UCSD-AML1 (cell line): ENCODE measurements at regions not wholly inside any gene's neighbourhood (a gene's known extent, or its start where the extent isn't known, plus 50 kb on each side); places are given as distances from the start of the nearest gene placed in this dataset.
"Not testable (repeated sequence)": the region's sequence is repeated elsewhere in the genome, so short reads cannot be mapped to it uniquely, and the experiment has no call there.

Experiments
- DNase-seq: peaks from one replicate; lab custom pipeline; 2025; ENCODE audit not compliant: unreplicated experiment; lab: John Stamatoyannopoulos, UW

GRCh38 chr6:8181160-8181881 lies 79.0 kb upstream of the EEF1E1 start:
- no peak for DNase-seq

DNA sequence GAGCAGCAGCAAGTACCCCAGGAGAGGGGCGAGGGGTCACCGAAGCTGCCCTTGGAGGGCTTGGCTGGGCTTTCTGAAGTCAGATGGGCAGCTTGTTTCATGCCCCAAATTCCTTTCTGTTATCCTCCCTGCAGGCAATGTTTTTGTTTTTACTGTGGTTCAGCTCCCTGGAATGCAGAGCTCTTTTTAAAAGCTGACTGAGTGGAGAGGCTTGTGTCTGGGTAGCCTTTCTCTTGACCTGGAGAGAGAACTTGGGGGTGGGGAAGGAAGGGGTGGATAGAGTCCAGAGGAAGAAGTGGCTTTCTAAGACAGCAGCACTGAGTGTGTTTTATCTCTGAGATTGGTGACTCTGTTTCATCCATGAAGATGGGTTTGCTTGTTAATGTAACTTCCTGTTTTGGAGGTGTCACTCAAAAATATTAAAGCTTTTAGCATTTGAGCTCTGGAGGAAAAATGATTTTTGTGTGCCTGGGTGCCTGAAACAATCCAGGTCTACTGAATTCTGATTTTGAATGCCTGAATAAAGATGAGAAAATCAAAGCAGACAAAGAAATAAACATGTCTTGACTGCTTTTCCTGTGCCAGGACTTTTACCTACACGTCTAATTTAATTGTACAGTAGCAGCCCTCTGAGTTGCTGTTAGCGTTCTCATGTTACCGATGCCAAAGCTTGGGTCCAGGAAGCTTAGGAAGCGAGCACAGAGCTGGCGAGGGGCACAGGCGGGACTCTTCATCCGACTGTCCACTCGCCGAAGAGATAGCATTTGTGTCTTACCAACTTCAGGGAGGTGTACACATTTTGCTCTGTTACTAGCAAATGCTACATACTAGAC lies 78.2 kb upstream of the EEF1E1 start:
- DNase-seq = no peak

DNA sequence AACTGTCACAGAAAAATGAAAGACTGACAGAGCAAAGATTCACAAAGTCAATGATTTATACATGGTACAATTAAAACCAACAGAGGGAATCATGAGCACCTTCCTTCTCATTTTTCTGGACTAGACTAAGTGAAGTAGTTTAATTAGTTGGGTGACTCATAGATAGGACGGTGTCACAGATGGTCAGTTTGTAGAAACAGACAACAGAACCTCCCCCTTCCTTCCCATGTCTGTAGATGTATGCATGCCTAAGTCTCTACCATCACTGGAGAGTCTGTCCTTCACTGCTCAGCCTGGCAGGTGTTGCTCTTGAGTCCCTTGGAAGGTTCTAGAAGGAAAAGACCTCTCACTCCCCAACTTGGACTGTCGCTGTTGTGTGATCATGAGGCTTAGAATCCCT lies 75.4 kb upstream of the EEF1E1 start:
- no peak for DNase-seq

DNA sequence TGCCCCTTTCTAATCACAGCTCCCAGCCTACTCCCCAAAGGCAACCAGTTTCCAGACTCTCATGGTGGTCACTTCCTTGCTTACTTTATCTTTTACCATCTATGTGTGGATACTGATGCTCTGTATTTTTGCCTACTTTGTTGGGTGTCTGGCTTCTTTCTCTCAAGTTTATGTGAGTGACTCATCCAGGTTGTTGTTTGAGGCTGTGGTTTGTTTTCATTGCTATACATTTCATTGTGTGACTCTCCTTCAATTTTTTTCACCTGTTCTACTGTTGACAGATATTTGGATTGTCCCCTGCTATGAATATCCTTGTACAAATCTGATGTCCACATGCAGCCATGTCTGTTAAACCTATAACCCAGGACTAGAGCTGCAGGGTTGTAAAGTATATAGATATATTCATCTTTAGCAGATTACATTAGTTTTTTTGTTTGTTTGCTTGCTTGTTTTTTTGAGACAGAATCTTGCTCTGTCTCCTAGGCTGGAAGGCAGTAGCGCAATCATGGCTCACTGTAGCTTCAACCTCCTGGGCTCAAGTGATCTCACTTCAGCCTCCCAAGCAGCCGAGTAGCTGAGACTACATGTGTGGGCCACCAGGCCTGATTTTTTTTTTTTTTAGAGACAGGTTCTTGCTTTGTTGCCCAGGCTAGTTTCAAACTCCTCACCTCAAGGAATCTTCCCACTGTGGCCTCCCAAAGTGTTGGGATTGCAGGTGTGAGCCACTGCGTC lies 72.9 kb upstream of the EEF1E1 start:
- DNase-seq = no peak

DNA sequence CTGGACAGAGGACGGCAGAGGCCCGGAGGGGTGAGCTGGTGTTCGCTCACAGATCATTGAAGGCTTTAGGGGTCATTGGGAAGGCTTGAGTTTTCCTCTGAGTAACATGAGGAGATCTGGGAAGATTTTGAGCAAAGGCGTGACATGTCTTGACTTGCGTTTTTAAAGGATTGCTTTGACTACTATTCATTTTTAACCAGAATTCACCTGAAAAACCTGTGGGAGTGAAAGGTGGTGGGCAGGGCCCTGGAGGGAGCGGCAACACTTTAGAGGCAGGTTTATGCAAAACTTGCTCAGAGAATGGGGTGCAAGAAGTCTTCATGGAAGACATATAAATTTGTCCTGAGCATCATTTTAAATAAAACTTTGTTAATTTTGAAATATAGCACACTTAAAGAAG lies 72.2 kb upstream of the EEF1E1 start:
- no peak for DNase-seq

DNA sequence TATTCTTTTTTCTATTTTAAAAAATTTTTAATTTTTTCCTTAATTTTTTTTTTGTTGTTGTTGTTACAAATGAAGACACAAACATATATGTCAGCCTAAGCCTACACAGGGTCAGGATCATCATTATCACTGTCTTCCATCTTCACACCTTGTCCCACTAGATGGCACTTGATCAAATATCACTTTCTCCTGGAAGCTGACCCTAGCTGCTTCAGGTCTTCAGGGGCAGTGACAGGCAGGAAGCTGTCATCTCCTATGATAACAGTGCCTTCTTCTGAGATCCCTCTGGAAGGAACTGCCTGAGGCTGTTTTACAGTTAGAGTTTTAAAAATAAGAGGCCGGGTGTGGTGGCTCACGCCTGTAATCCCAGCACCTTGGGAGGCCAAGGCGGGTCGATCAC lies 70.2 kb upstream of the EEF1E1 start:
- no peak for DNase-seq

DNA sequence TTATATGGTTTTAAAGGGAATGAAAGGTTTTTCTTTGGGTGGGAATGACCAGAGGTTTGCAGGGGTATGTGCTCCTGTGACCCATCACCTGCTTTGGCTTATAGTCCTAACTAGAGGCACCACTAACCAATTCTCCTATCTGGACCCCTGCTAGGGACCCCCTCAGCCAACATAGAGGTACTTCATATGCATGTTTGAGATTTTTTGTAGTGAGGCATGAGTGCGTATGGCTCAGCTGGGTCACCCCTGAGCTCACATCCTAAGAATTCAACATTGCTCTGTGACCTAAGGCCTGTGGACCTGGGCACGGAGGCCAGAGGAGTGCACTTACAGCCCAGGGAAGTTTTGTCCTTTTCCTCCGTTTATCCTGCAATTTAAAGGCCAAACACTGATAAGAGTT lies 68.4 kb upstream of the EEF1E1 start:
- DNase-seq = no peak

- no peak for DNase-seq
Measured at GRCh38 chr6:8170245-8170644, 67.9 kb upstream of the EEF1E1 start.

DNA sequence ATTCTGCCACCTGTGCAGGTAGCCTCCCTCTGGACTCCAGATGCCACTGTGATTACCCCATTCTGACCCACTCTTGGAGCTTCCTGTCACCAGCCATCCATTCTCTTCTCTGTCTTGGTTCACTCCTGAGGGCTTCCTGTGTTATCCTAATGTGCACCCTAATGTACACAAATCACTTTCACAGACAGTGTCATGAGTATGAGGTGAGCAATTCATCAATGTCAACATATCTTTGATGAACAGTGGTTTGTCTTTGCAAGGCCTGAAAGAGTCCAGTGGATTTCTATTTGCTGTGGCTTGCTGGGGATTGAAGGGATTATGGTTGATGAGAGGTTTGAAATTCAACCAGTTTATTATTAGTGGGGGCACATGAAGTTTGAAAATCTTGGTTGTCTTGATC lies 63.8 kb upstream of the EEF1E1 start:
- no peak for DNase-seq

DNA sequence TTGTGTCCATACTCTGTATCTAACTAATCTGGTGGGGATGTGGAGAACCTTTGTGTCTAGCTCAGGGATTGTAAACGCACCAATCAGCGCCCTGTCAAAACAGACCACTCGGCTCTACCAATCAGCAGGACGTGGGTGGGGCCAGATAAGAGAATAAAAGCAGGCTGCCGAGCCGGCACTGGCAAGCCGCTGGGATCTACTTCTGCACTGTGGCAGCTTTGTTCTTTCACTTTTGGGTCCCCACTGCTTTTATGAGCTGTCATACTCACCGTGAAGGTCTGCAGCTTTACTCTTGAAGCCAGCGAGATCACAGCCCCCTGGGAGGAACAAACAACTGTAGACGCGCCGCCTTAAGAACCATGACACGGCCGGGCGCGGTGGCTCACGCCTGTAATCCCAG lies 62.7 kb upstream of the EEF1E1 start:
- not testable (repeated sequence) for DNase-seq

DNA sequence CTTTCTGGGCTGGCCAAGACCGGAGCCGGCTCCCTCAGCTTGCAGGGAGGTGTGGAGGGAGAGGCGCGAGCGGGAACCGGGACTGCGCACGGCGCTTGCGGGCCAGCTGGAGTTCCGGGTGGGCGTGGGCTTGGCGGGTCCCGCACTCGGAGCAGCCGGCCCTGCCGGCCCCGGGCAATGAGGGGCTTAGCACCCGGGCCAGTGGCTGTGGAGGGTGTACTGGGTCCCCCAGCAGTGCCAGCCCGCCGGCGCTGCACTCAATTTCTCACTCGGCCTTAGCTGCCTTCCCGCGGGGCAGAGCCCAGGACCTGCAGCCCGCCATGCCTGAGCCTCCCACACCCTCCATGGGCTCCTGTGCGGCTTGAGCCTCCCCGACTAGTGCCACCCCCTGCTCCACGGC lies 61.9 kb upstream of the EEF1E1 start:
- DNase-seq = not testable (repeated sequence)

DNA sequence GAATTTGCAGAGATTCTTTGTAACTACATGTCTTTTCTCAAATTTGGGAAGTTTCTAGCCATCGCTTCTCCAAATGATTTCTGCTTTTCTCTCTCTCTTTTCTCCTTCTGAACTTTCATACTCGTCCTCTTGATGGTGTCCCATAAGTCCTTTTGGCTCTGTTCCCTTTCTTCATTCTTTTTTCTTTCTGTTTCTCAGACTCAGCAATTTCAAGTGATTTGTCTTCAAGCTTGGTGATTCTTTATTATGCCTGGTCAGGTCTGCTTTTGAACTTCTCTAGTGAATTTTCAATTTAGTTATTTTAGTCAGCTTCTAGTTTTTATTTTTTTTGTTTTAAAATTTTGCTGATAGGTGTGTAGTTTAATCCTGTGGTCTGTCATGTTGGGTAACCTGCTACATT lies 57.6 kb upstream of the EEF1E1 start:
- no peak for DNase-seq

GRCh38 chr6:8157839-8158238 lies 55.5 kb upstream of the EEF1E1 start:
- no peak for DNase-seq

- DNase-seq = no peak
Measured at GRCh38 chr6:8155259-8156012, 53.1 kb upstream of the EEF1E1 start.
